Ovary (tissue), 3 donors: ENCODE measurements at regions not wholly inside any gene's neighbourhood (a gene's known extent, or its start where the extent isn't known, plus 50 kb on each side); places are given as distances from the start of the nearest gene placed in this dataset.

Source experiments
- EP300 ChIP-seq: sonication (generic); formaldehyde crosslinking; IDR thresholded peaks from one replicate; pipeline ENCODE4 v1.6.1; 2017; ENCODE audit warnings: antibody characterized with exemption
- POLR2A ChIP-seq: fragments of 450-650 bp; IDR thresholded peaks from one replicate; pipeline ENCODE4 v1.6.1; 2017; ENCODE audit warnings: antibody characterized with exemption, mild to moderate bottlenecking, moderate library complexity
- TF ChIP-seq, protein P1 (sequence below), 3 donors: fragments of 450-650 bp in 2 of 3; fragments of 200-600 bp in 1 of 3; IDR thresholded peaks; one replicate each; pipeline versions ENCODE4 v1.5.1 to v1.8.0; 2016 to 2022; ENCODE audit warnings: antibody characterized with exemption in 3 of 3, mild to moderate bottlenecking in 1 of 3
- donor health status: DM: no; HTN: no; CAD: no.

DNA sequence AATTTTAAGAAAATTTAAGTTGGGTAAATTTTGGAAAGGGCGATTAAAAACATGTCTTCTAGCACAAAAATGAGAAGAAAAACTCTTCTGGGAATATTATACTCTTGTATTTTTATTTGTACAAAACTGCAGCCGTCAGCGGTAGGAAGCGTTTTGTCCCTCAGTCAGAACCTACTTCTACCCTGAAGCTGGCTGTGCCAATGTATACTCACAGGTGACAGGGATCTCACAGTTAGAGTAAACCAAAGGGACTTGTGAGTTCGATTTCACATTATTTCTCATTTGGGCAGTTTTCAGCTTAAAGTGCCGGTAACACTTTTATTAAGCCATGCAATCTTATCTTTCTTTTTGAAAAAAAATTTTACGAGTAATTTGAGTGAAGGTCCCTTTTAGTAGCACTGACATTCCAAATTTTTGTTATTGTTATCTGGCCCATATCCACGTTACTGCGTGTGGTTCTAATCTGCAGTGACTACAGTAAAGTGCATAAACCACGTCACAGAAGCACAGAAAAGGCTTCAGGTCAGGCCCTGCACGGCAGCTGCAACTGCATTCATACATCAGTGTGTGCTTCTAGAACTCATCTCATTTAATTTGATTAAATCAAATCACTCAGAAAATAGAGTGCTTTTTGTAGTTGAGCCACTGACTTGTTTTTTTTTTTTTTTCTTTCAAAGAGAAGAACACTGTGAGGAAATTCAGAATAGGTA, 387.3 kb downstream of the LIG4 start:
- no peak for TF ChIP-seq POLR2A
- TF ChIP-seq, protein P1, sequence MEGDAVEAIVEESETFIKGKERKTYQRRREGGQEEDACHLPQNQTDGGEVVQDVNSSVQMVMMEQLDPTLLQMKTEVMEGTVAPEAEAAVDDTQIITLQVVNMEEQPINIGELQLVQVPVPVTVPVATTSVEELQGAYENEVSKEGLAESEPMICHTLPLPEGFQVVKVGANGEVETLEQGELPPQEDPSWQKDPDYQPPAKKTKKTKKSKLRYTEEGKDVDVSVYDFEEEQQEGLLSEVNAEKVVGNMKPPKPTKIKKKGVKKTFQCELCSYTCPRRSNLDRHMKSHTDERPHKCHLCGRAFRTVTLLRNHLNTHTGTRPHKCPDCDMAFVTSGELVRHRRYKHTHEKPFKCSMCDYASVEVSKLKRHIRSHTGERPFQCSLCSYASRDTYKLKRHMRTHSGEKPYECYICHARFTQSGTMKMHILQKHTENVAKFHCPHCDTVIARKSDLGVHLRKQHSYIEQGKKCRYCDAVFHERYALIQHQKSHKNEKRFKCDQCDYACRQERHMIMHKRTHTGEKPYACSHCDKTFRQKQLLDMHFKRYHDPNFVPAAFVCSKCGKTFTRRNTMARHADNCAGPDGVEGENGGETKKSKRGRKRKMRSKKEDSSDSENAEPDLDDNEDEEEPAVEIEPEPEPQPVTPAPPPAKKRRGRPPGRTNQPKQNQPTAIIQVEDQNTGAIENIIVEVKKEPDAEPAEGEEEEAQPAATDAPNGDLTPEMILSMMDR (IDR thresholded peaks at IDR 0.05): no peak
- TF ChIP-seq EP300: no peak
